ENCODE measurements at regions not wholly inside any gene's neighbourhood (a gene's known extent, or its start where the extent isn't known, plus 50 kb on each side); places are given as distances from the start of the nearest gene placed in this dataset.
A peak's percentile ranks its signal among the peaks of the same experiment; 100 is the strongest.
"Not testable (repeated sequence)": the region's sequence is repeated elsewhere in the genome, so short reads cannot be mapped to it uniquely, and the experiment has no call there.

DNA sequence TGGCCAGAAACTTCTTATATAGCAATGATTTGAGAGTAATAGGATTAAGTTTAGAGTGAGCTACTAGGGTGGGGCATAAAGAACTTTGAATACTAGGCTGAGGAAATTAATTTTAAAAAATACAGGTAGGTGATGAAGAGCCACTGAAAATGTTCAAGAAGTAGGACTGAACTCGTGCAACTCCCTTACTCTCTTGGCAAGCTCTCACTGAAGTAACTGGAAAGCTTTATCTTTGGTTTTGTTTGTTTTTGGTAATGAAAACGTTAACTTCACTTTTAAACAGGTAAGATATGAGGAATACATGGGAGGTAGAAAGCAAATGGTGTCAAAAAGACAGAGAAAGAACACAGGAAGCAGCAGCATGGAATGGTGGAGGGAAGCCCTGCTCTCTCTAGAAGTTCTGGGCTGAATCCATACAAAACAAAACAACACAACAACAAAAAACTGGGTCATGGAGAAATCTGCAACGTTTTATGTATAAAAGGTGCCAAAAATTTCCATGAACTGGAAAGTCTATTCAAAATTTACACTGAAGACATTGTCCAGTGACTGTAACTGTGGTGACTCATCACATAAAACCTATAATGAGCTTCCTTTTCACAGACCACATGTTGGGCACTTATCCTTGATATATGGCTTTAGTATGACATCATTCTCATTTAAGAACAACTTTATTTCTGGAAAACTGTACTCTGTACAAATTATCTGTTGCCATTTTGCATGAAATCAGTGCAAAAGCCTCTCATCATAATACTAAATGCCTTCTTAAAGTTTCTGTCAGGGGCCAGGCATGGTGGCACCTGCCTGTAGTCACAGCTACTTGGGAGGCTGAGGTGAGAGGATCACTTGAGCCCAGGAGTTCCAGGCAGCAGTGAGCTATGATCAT lies 91.2 kb upstream of the CHD1 start:
- TF ChIP-seq, protein P1, sequence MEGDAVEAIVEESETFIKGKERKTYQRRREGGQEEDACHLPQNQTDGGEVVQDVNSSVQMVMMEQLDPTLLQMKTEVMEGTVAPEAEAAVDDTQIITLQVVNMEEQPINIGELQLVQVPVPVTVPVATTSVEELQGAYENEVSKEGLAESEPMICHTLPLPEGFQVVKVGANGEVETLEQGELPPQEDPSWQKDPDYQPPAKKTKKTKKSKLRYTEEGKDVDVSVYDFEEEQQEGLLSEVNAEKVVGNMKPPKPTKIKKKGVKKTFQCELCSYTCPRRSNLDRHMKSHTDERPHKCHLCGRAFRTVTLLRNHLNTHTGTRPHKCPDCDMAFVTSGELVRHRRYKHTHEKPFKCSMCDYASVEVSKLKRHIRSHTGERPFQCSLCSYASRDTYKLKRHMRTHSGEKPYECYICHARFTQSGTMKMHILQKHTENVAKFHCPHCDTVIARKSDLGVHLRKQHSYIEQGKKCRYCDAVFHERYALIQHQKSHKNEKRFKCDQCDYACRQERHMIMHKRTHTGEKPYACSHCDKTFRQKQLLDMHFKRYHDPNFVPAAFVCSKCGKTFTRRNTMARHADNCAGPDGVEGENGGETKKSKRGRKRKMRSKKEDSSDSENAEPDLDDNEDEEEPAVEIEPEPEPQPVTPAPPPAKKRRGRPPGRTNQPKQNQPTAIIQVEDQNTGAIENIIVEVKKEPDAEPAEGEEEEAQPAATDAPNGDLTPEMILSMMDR (conservative IDR thresholded peaks at IDR 0.05; ENCODE audit: low read depth, low read length), result no peak
- no peak overlapping the region for H3K4me3 ChIP-seq (ENCODE audit: low read depth, low read length)
- DNase-seq (ENCODE audit: low read depth), result peak; percentile 74

DNA sequence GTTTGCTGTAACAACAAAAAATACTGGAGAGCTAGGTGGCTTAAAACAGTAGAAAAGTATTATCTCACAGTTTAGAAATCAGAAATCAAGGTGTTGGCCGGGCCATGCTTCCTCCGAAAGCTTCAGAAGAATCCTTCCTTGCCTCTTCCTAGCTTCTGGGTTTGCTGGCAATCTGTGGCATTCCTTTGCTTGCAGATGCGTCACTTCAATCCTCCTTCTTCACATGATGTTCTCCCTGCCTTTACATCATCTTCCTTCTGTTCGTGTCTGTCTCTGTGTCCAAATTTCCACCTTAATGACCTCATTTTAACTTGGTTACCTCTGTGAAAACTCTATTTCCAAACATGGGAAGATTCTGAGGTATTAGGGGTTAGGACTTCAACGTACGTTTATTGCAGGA lies 90.4 kb upstream of the CHD1 start:
- H3K4me3 ChIP-seq (ENCODE audit: low read depth, low read length), result no peak overlapping the region
- no peak for DNase-seq (ENCODE audit: low read depth)
- TF ChIP-seq, protein P1 (conservative IDR thresholded peaks at IDR 0.05; ENCODE audit: low read depth, low read length), result no peak

DNA sequence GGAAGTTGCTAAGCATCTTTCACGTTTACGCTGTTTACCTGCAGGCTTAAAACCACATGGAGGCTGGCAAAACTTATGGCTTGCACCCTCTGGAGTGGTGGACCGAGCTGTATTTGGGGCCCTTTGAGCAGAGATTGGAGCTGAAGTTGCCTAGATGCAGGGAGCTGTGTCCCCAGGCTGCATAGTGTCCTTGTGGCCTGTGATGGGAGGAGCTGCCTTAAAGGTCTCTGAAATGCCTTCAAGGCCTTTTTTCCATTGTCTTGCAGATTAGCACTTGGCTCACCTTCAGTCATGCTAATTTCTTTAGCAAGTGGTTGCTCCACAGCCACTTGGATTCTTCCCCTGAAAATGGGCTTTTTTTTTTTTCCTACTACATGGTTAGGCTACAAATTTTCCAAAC lies 81.5 kb upstream of the CHD1 start:
- TF ChIP-seq, protein P1 (conservative IDR thresholded peaks at IDR 0.05; ENCODE audit: low read depth, low read length), result no peak
- DNase-seq (ENCODE audit: low read depth), result no peak
- H3K4me3 ChIP-seq (ENCODE audit: low read depth, low read length), result no peak overlapping the region

DNA sequence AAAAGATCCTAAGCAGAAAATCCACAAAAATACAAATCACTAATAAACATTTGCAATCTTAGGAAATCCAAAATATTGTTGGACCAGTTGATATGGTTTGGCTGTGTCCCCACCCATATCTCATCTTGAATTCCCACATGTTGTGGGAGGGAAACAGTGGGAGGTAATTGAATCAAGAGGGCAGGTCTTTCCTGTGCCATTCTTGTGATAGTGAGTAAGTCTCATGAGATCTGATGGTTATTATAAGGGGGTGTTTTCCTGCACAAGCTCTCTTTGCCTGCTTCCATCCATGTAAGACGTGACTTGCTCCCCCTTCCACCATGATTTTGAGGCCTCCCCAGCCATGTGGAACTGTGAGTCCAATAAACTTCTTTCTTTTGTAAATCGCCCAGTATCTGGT lies 79.2 kb upstream of the CHD1 start:
- not testable (repeated sequence) for DNase-seq (ENCODE audit: low read depth)

DNA sequence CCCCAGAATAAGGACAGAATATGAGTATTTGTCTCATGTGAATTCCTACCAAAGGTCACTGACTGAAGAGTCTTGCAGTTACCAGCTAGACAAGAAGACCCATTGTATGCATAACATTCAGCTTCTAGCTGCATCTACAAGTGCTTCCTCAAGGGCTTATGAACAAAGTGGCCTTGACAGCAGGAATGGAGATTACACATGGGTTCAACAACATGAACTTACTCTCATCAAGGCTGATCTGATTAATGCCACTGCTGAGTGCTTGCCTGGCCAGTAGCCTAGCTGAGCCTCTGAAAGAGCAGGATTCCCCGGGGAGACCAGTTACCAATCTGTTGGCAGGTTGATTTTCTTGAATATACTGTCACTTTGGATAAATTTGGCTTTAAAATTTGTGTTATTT lies 76.7 kb upstream of the CHD1 start:
- DNase-seq (ENCODE audit: low read depth), result no peak
- no peak overlapping the region for H3K4me3 ChIP-seq (ENCODE audit: low read depth, low read length)
- TF ChIP-seq, protein P1 (conservative IDR thresholded peaks at IDR 0.05; ENCODE audit: low read depth, low read length), result no peak

More for the DNA sequence above, 79.2 kb upstream of the CHD1 start:
- H3K4me3 ChIP-seq (ENCODE audit: low read depth, low read length), result not testable (repeated sequence)

DNA sequence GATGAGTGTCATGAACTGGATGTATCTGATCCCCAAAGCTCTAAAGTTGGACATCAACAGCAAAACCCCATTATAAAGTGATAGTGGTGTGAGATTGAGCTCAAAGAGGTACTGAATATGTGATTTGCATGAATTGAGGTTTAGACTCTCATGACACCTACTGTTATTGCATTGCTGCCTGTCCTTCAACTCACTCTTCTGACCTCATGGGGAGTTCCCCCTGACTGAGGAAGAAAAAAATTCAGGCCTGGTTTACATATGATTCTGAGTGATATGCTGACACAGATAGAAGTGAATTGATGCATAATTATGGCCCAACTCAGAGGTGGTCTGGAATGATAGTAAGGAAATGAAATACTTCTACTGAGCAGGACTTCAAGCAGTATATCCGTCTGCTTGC lies 76.2 kb upstream of the CHD1 start:
- H3K4me3 ChIP-seq (ENCODE audit: low read depth, low read length), result no peak overlapping the region
- DNase-seq (ENCODE audit: low read depth), result no peak
- TF ChIP-seq, protein P1 (conservative IDR thresholded peaks at IDR 0.05; ENCODE audit: low read depth, low read length), result no peak

DNA sequence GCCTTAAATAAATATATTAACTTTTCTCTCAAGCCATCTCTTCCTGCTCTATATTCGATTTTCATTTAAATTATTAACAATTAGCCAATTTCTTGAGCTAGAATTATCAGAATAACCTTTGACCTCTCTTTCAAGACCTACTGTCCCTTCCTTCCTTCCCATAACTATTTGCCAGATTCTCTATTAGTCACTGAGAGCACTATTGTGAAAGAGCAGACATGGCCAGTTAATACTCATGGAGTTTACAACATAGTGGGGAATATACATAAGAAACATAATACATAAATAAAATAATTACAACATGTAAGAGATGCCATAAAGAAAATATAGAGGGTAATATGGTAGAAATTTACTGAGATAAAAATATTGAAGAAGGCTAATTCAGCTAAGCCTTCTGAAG lies 72.1 kb upstream of the CHD1 start:
- TF ChIP-seq, protein P1 (conservative IDR thresholded peaks at IDR 0.05; ENCODE audit: low read depth, low read length), result no peak
- no peak for DNase-seq (ENCODE audit: low read depth)

More for the DNA sequence above, 72.1 kb upstream of the CHD1 start:
- no peak overlapping the region for H3K4me3 ChIP-seq (ENCODE audit: low read depth, low read length)
